ENCODE measurements at regions not wholly inside any gene's neighbourhood (a gene's known extent, or its start where the extent isn't known, plus 50 kb on each side); places are given as distances from the start of the nearest gene placed in this dataset.

DNA sequence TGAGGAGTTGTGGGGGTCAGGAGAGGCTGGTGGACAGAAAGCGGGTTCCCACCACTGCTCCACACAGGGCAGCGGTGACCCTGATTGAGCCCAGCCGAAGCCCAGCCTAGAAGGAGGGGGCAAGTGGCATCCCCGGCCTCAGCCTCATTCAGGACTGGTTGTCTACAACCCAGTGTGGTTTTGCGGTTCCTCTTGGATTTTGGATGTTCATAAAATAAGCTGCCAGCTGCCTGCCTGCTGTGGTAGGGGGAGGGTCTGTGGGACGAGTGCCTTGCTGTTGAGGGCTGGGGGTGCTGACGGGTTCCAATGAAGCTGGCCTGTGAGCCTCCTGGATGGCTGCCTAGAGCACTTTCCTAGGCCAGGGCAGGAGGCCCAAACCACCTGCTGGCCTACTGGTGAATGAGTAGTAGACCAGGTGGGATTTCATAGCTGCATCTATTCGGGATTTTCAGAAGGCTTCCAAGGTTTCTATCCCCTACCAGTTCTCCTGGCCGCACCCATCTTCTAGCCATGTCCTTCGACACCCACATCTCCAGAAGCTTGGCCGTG is 102.4 kb downstream of the NDFIP1 start:
- TF ChIP-seq, protein P1, sequence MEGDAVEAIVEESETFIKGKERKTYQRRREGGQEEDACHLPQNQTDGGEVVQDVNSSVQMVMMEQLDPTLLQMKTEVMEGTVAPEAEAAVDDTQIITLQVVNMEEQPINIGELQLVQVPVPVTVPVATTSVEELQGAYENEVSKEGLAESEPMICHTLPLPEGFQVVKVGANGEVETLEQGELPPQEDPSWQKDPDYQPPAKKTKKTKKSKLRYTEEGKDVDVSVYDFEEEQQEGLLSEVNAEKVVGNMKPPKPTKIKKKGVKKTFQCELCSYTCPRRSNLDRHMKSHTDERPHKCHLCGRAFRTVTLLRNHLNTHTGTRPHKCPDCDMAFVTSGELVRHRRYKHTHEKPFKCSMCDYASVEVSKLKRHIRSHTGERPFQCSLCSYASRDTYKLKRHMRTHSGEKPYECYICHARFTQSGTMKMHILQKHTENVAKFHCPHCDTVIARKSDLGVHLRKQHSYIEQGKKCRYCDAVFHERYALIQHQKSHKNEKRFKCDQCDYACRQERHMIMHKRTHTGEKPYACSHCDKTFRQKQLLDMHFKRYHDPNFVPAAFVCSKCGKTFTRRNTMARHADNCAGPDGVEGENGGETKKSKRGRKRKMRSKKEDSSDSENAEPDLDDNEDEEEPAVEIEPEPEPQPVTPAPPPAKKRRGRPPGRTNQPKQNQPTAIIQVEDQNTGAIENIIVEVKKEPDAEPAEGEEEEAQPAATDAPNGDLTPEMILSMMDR (IDR thresholded peaks at IDR 0.05): no peak
- TF ChIP-seq ZFX (IDR thresholded peaks at IDR 0.05; ENCODE audit: borderline replicate concordance): no peak
